ENCODE measurements at regions not wholly inside any gene's neighbourhood (a gene's known extent, or its start where the extent isn't known, plus 50 kb on each side); places are given as distances from the start of the nearest gene placed in this dataset.

DNA sequence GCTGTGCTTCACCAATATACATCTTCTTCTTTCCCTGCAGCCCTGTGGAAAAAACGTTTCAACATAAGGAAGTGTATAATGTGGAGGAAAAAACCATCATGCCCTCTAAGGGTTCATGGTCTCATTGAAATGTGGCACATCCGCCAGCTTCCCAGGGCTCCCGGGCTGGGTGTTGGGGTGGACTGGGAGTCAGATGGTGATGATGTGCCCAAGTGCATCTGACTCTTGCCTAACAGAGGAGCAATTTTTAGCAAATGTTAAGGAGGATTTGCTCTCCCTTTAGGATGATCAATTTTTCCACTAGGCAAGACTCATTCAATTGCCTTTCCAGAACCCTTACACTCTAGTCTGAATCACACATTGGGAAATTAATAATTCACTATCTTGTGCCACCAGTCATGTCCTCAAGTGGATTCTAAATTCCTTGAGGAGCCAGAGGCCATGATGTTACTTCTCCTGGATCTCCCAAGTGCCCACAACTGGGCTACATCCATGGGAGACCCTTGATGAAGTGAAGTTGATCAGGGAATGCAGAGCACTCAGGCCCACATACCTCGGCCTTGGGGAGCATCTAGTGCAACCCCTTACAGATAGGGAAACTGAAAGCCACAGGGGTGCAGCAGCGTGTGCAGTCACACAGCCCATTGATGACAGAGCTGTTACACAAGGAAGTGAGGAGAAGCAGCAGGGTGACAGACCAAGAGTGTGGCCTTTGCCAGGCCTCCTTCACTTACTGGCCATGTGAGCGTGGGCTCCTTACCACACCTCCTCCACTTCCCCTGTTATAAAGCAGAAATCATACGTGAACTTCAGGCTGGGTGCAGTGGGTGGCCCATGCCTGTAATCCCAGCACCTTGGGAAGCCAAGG is 100.0 kb upstream of the SLC44A3 start:
- H3K9me3 ChIP-seq = no peaks in the 10 kb centered on the region
- H3K4me3 ChIP-seq = no peak overlapping the region
- no peaks in the 10 kb centered on the region; the same call in 1 of the 2 replicates for H3K27me3 ChIP-seq
- DNase-seq = no peak
- no peaks in the 10 kb centered on the region for H3K36me3 ChIP-seq

- H3K4me3 ChIP-seq = no peak overlapping the region
- H3K9me3 ChIP-seq = no peaks in the 10 kb centered on the region
- H3K36me3 ChIP-seq = no peaks in the 10 kb centered on the region; the same call in 1 of the 2 replicates
- H3K27me3 ChIP-seq = no peaks in the 10 kb centered on the region; the same call in none of the 2 replicates
- DNase-seq = no peak
Measured at GRCh38 chr1:94716965-94717364, 103.2 kb upstream of the SLC44A3 start.

DNA sequence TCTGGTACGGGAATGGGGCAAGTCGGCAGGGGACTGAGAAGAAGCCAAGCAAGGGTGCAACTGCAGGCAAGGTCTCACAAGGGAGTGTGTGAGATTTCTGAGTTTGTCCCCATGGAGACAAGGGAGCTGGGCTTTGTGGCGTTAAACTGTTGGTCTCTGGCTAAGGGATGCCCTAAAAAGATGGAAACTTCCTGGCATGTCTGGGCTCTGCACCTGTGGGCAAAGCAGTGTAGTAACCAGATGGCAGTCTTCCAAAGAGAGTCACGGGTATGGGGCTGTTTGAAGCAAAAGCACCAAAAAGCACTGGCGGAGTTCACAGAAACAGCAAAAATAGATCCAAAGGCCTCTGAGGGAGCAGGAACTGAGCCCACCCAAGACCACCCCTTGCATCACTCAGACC is 104.8 kb upstream of the SLC44A3 start:
- Histone ChIP-seq H3K9me3 (no peaks in the 10 kb centered on the region), H3K27me3 (no peaks in the 10 kb centered on the region; the same call in none of the 2 replicates), H3K4me3 (no peak overlapping the region), H3K36me3 (no peaks in the 10 kb centered on the region; the same call in 1 of the 2 replicates)
- no peak for DNase-seq

- no peak overlapping the region for H3K4me3 ChIP-seq
- no peaks in the 10 kb centered on the region; the same call in 1 of the 2 replicates for H3K36me3 ChIP-seq
Measured at GRCh38 chr1:94714552-94714951, 105.6 kb upstream of the SLC44A3 start.

DNA sequence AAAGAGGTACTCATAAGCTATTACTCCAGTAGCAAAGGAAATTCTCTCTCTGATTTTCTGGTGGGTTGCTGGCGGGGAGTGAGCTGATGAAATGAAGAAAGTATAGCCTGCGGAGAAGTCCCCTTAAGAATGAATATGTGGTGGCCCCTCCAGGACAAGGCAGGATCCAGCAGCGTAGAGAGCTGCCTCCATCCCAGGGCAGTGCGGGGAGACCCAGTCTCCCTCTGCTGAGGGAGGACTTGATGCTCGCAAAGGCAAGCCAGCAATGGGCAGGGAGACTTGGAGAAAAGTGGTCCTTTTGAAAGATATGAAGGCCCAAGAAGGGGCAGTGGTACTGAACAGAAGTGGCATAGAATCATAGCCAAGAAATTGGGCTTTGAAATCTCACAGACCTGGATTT is 106.0 kb upstream of the SLC44A3 start:
- Histone ChIP-seq H3K4me3 (no peak overlapping the region), H3K36me3 (no peaks in the 10 kb centered on the region; the same call in 1 of the 2 replicates), H3K9me3 (no peaks in the 10 kb centered on the region), H3K27me3 (no peaks in the 10 kb centered on the region; the same call in none of the 2 replicates)
- no peak for DNase-seq

More at GRCh38 chr1:94714552-94714951, 105.6 kb upstream of the SLC44A3 start:
- Histone ChIP-seq H3K27me3 (no peaks in the 10 kb centered on the region; the same call in none of the 2 replicates), H3K9me3 (no peaks in the 10 kb centered on the region)
- no peak for DNase-seq

GRCh38 chr1:94713472-94714141 is 106.5 kb upstream of the SLC44A3 start:
- peak; percentile 95 for DNase-seq
- Histone ChIP-seq H3K36me3 (no peaks in the 10 kb centered on the region; the same call in 1 of the 2 replicates), H3K4me3 (no peak overlapping the region), H3K9me3 (no peaks in the 10 kb centered on the region), H3K27me3 (no peaks in the 10 kb centered on the region; the same call in none of the 2 replicates)

- no peak overlapping the region for H3K4me3 ChIP-seq
- no peaks in the 10 kb centered on the region for H3K9me3 ChIP-seq
- DNase-seq = peak; percentile 69
- H3K27me3 ChIP-seq = no peaks in the 10 kb centered on the region; the same call in 1 of the 2 replicates
- H3K36me3 ChIP-seq = no peaks in the 10 kb centered on the region; the same call in 1 of the 2 replicates
Measured at GRCh38 chr1:94709891-94710581, 110.1 kb upstream of the SLC44A3 start.

- DNase-seq = no peak
- no peaks in the 10 kb centered on the region for H3K27me3 ChIP-seq
- H3K4me3 ChIP-seq = no peak overlapping the region
- H3K36me3 ChIP-seq = no peaks in the 10 kb centered on the region; the same call in 1 of the 2 replicates
- no peaks in the 10 kb centered on the region for H3K9me3 ChIP-seq
Measured at GRCh38 chr1:94708811-94709210, 111.3 kb upstream of the SLC44A3 start.

GRCh38 chr1:94708299-94708685 is 111.9 kb upstream of the SLC44A3 start:
- no peaks in the 10 kb centered on the region for H3K27me3 ChIP-seq
- no peaks in the 10 kb centered on the region for H3K9me3 ChIP-seq
- no peaks in the 10 kb centered on the region; the same call in 1 of the 2 replicates for H3K36me3 ChIP-seq
- no peak overlapping the region for H3K4me3 ChIP-seq
- DNase-seq = no peak

GRCh38 chr1:94707321-94708298 is 112.5 kb upstream of the SLC44A3 start:
- DNase-seq = no peak
- H3K9me3 ChIP-seq = no peaks in the 10 kb centered on the region
- H3K4me3 ChIP-seq = no peak overlapping the region

DNA sequence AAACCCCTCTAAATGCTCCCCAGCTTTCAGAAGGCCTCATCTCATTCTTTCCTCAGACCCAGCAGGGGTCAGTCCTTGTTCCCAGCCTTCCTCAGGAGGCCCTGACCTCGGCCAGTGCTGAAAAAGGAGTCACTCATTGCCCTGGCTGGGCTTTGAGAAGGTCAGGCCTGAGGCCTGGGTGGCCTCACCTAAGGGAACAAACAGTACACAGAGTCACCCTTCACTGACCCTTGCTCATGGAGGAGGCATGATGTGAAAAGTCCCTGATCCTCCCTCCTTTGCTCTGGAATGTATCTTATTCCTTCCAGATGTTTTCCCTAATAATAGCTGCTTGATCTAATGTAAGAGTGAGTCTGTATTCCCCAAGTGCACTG is 117.7 kb upstream of the SLC44A3 start:
- Histone ChIP-seq H3K27me3 (no peaks in the 10 kb centered on the region), H3K9me3 (no peaks in the 10 kb centered on the region), H3K4me3 (no peak overlapping the region), H3K36me3 (no peaks in the 10 kb centered on the region)
- DNase-seq = no peak

More at GRCh38 chr1:94707321-94708298, 112.5 kb upstream of the SLC44A3 start:
- no peaks in the 10 kb centered on the region; the same call in 1 of the 2 replicates for H3K36me3 ChIP-seq
- H3K27me3 ChIP-seq = no peaks in the 10 kb centered on the region

DNA sequence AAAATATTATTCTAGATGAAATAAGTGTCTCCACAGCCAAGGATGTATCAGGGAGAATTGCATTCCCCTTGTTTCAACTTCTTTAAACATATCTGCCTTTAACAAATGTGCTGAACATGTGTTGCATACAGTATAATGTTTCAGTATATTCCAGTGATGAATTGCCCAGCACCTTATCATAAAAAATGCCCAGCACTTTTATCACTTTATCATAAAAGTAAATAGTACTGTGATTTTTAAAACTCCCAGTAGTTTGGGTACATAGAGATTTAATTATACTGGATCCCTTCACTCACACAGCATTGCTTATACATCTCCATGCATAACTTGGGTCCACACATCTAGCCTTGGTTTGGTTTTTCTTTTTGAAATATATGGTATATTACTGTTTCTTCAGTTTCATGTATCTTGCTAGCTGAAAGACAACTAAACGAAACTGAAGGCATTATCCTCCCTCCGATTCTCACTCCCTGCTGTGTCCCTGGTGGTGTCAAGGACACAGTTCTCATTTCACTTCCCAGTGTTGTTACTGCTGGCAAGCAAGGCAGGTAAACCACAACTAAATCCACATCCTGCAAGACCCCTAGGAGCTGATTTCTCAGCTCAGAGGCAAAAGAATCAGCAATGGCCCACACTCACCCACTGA is 118.2 kb upstream of the SLC44A3 start:
- Histone ChIP-seq H3K4me3 (no peak overlapping the region), H3K36me3 (no peaks in the 10 kb centered on the region), H3K27me3 (no peaks in the 10 kb centered on the region), H3K9me3 (no peaks in the 10 kb centered on the region)
- DNase-seq = no peak

- Histone ChIP-seq H3K27me3 (no peaks in the 10 kb centered on the region), H3K36me3 (no peaks in the 10 kb centered on the region), H3K9me3 (0 out of 2 replicates have a peak, but pooled peaks cover 2% of the 10 kb centered on the region), H3K4me3 (no peak overlapping the region)
- no peak for DNase-seq
Measured at GRCh38 chr1:94698759-94699502, 121.2 kb upstream of the SLC44A3 start.

GRCh38 chr1:94698356-94698755 is 121.8 kb upstream of the SLC44A3 start:
- no peaks in the 10 kb centered on the region for H3K36me3 ChIP-seq
- H3K4me3 ChIP-seq = no peak overlapping the region
- H3K9me3 ChIP-seq = 0 out of 2 replicates have a peak, but pooled peaks cover 2% of the 10 kb centered on the region
- H3K27me3 ChIP-seq = no peaks in the 10 kb centered on the region
- DNase-seq = no peak

DNA sequence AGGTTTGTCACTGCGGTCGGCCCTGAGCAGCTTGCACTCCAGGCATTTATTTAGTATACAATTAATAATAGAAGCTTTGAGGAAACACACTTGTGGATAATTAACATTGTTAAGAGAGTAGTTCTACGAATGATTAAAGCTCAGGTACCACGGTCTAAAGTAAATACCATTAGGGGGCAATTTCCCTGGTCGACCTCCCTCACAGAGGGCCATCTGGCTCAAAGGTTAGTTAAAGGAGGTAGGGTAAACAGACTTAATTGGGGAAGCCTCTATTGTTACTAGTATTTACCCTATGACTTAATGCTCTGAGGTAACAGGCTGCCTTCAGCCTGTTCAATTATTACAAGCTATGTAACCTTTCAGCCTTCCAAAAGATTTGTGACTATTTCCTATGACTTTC is 122.3 kb upstream of the SLC44A3 start:
- DNase-seq = no peak
- Histone ChIP-seq H3K4me3 (no peak overlapping the region), H3K27me3 (no peaks in the 10 kb centered on the region), H3K36me3 (no peaks in the 10 kb centered on the region), H3K9me3 (0 out of 2 replicates have a peak, but pooled peaks cover 2% of the 10 kb centered on the region)

Measured in MG63 (cell line).